NCI-H345 (cell line): ENCODE measurements at regions not wholly inside any gene's neighbourhood (a gene's known extent, or its start where the extent isn't known, plus 50 kb on each side); places are given as distances from the start of the nearest gene placed in this dataset.

Experiments used
- DNase-seq: peaks from one replicate; lab custom pipeline; 2025; lab: John Stamatoyannopoulos, UW

DNA sequence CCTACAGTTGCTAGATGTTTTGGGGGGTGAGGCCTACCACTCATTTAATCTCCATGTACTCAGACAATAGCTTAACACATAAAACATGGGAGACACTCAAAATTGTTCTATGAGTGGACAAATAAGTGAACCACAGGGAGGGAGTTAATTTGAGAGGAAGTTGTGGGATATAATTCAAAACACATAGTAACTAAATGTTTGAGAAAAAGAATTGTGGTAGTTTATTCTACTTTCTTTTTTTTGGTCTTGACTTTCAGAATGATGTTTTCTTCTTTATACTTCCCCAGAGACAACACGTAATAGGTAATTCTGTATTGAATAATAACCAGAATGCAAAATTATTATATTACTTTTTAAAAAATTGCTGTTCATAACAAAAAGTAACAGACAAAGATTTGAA lies 453.8 kb downstream of the RFPL4B start:
- DNase-seq = no peak

- DNase-seq = no peak
Measured at GRCh38 chr6:112801468-112802080, 454.4 kb downstream of the RFPL4B start.

- no peak for DNase-seq
Measured at GRCh38 chr6:112802144-112802543, 455.0 kb downstream of the RFPL4B start.

GRCh38 chr6:112804638-112805330 lies 457.7 kb downstream of the RFPL4B start:
- no peak for DNase-seq

DNA sequence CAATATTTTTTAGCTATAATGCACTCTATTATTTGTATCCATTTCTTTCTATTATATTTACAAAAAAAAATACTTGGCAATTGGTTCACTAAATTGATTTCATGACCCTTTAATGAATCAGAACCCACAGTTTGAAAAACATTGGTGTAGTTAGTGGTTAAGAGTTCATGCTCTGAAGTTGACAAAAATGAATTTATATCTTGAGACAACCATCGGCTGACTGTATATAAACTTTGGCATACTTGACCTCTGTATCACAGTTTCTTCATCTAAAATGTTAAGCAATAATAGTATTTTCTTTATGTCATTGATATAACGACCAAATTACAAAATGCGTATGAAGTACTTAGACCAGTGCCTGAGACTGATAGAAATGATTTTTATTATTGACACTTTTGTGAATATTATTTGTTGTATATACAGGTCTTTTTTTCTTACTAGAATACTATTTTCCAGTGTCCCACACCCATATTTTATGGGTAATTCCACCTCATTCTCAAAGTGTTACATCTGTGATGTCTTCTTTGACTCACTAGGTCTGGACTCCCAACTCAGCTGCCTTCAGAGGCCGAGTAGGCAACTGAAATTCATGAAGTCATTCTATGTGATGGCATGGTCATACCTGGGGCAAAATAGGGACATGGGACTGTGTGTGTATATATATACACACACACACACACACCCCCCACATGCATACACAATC lies 459.2 kb downstream of the RFPL4B start:
- no peak for DNase-seq

DNA sequence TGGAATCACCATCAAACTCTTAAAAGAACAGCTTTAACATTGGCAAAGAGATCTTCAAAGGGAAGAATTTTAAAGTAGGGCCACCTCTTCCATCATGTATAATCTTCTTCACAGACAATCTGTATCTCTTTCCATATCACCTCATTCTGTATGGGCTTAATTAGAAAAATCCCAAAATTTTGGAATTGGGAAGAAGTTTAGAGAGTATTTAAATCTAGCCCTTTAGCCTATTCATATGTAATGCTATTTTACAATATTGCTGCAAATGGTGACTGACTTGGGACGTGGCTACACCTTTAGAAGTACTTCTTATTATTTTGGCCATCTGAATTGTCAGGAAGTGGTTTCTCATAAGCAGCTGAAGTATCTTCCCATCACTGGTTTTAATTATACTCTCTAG lies 474.3 kb downstream of the RFPL4B start:
- DNase-seq = no peak

DNA sequence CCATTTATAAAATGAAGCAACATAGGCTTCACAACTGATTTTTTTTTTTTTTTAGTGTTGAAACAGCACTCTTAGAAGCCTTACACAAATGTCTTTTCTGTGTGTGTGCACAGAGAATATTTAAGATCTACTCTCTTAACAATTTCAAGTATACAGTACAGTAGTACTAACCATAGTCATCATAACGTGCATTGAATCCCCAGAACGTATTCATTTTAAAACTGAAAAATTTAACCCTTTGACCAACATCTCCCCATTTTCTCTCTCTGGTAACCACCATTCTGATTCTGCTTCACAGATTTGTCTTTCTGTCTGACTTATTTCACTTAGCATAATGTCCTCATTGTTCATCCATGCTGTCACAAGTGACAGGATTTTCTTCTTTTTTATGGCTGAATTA lies 475.6 kb downstream of the RFPL4B start:
- DNase-seq = no peak

GRCh38 chr6:112827793-112828192 lies 480.7 kb downstream of the RFPL4B start:
- no peak for DNase-seq

DNA sequence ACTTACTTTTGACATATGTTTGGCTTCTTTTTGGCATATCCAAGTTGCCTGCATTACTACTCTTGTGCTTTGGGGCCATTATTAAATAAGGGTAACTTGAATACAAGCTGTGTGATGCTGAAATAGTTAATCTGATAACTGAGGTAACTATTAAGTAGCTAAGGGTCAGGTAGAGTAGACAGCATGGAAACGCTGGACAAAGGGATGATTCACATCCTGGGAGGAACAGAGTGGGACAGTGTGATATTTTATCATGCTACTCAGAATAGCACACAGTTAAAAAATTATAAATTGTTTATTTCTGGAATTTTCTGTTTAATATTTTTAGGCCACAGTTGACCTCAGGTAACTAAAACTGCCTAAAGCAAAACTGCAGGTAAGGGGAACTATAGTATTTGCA lies 483.9 kb downstream of the RFPL4B start:
- DNase-seq = no peak

DNA sequence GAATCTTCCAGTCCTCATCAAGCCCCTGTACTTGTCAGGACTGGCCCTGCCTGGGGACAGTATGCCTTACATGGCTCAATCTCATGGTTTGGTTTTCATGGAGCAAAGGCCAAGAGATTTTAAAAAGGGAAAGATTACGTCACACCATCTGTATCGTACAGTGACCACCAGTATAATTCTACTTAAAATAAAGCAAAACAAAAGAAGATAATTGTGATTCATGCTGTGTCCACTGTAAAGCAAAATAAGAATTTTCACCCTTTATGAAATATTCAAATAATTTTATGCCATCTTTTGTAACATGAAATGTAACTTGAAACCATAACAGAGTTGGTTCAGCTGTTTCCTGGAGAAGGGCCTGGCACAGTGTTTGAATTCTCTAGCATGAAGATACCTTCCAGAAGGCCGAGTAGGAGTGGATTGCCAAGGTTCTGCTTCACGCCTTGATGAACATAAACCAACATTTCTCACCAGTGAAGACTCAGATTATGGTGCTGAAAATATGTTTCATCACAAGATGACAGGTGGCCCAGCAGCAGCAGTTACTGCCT lies 486.5 kb downstream of the RFPL4B start:
- no peak for DNase-seq

DNA sequence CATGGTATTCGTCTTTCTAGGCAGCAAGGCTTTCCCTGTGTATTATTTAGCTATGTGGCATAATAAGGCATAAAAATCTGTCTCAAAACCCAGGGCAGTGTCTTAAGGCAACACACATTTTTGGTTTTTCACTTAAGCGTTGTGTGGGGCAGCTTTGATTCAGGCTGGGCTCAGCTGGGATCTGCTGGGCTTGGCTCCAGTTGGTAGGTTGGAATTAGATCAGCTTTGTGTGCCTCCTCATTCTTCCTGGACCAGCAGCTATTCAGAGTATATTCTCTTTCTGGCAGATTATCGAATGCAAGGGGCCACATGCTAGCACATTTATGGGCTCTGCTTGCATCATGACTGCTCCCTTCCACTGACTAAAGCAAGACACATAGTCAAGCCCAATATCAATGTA lies 487.9 kb downstream of the RFPL4B start:
- no peak for DNase-seq

DNA sequence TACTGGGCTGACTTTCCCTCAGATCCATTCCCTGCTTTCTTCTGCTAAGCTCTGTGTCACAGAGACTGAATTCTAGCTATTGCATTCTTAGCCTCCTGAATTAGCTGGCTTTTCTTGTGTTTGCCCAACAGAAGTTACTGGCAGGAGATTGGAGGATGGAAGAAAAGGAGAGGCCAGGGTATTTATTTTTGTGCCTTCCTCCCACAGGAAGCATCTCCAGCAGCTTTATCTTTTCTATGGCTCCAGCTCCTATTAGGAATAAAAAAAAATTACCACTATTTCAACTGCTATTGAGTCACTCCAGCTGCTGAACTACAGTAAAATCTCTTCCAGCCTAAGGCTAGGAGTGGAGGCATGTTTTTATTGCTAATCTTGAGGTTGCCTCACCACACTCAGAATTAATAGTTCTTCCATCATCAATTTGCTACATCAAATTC lies 492.4 kb downstream of the RFPL4B start:
- no peak for DNase-seq

GRCh38 chr6:112841553-112842329 lies 494.6 kb downstream of the RFPL4B start:
- DNase-seq = no peak

DNA sequence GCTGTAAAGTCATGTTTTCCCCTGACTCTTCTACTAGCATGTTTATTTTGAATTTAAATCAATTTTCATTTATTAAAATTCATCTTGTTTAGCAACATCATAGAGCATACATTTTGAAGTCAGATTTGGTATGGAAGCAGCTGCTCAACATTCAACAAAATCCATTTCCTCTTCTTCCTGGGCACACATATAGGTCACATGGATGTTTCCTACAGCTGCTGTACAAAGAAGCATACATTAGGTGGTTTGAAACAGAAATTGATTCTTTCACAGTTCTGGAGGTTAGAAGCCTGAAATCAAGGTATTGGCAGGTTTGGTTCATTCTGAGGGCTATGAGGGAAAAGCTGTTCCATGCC lies 495.2 kb downstream of the RFPL4B start:
- DNase-seq = no peak

DNA sequence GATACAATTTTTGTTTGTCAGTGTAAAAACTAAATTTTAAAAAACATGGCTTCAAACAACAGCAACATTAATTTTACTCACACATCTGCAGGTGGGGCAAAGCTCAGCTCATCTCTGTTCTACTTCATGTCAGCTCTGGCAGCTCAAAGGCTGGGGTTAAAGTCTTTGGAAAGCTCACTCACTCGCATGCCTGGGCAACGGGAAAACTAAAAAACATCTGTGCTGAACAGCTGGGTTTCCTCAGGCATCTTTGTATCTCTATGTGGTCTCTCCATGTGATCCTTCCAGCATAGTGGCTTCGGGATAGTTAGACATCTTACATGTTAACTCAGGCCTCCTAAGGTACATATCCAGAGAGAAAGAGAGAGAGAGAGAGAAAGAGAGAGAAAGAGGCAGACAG lies 499.6 kb downstream of the RFPL4B start:
- no peak for DNase-seq

DNA sequence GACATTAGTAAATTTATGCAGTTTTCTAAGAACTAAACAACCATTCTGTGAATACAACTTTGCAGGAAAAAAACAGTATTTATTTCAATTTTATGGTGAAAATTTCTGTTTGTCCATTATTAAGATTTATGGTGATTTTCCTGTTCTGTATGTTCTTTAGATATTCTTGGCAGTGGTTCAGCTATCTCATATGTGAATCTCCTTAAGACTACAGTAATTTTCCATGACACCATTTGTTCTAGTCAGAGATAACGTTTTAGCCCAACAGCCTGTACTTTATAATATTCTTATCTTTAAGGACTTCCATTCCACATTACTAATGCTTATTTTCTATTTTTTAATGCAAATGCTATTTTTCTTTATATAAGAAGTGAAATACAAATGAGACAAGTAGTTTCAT lies 504.0 kb downstream of the RFPL4B start:
- DNase-seq = no peak

GRCh38 chr6:112853162-112853561 lies 506.0 kb downstream of the RFPL4B start:
- no peak for DNase-seq

GRCh38 chr6:112863753-112864152 lies 516.6 kb downstream of the RFPL4B start:
- no peak for DNase-seq

DNA sequence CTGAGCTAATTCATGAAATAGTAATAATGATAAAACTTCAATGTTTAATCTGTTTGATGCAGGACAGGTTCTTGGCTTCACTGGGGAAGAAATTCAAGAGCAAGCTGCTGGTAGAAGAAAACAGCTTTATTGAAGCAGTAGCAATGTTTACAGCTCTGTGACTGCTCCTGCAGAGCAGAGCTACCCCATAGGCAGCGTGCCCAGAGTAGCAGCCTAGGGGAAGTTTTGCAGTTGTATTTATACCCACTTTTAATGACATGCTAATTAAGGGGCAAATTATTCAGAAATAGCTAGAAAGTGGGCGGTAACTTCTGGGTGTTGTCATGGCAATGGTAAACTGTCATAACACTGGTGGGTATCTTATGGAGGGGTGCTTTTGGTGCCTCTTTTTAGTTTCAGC lies 518.0 kb downstream of the RFPL4B start:
- DNase-seq = no peak

DNA sequence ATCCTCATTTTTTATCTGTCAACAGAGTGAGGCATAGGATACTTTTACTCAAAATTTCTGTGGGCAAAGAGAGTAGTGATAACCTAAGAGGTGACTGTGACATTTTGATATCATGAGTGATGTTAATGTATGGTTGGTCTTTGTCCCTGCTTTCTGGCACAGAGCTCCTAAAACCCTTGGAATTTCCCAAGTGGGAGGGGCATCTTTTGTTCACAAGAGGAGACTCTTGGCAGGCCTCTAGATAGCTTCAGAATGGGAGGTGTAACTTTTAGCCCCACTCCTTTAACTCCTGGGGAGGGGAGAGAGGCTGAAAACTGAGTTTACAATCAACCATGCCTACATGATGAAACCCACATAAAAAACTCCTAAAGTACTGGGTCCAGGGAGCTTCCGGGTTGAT lies 527.8 kb downstream of the RFPL4B start:
- DNase-seq = no peak

GRCh38 chr6:112877134-112878100 lies 530.3 kb downstream of the RFPL4B start:
- DNase-seq = no peak
